ENCODE measurements at regions not wholly inside any gene's neighbourhood (a gene's known extent, or its start where the extent isn't known, plus 50 kb on each side); places are given as distances from the start of the nearest gene placed in this dataset.
"Not testable (repeated sequence)": the region's sequence is repeated elsewhere in the genome, so short reads cannot be mapped to it uniquely, and the experiment has no call there.

- DNase-seq (ENCODE audit: low read depth, low spot score) = no peak
Observed at GRCh38 chr13:59399513-59399912, 764.2 kb downstream of the DIAPH3 start.

GRCh38 chr13:59404331-59404730 lies 759.4 kb downstream of the DIAPH3 start:
- no peak for DNase-seq (ENCODE audit: low read depth, low spot score)

DNA sequence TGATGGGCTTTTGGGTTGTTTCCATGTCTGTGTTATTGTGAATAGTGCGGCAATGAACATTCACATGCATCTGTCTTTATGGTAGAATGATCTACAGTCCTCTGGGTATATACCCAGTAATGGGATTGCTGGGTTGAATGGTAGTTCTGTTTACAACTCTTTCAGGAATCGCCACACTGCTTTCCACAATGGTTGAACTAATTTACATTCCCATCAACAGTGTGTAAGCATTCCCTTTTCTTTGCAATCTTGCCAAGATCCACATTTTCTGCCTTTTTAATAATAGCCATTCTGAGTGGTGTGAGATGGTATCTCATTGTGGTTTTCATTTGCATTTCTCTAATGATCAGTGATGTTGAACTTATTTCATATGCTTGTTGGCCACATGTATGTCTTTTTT lies 756.5 kb downstream of the DIAPH3 start:
- DNase-seq (ENCODE audit: low read depth, low spot score) = not testable (repeated sequence)

- DNase-seq (ENCODE audit: low read depth, low spot score) = no peak
Observed at GRCh38 chr13:59408738-59409137, 755.0 kb downstream of the DIAPH3 start.

DNA sequence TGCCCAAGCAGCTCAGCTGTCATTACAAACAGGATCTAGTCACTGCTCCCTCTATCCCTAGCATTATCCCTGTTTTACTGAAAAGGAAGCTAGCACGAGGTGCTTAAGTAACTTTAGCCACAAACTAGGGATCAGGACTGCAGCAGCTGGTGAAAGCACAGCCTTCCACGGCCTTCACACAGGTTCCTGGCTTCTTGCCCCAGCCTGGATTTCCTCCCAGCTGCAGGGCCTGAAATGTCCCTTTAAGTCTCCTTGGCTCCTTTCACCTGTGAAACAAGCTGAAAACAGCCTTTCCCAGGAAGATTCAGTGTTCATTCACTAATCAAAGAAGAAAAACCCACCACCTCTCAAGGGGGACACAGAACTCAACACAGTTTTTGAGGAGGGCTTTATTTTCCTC lies 754.5 kb downstream of the DIAPH3 start:
- no peak for DNase-seq (ENCODE audit: low read depth, low spot score)

- no peak for DNase-seq (ENCODE audit: low read depth, low spot score)
Observed at GRCh38 chr13:59409634-59410200, 754.0 kb downstream of the DIAPH3 start.

DNA sequence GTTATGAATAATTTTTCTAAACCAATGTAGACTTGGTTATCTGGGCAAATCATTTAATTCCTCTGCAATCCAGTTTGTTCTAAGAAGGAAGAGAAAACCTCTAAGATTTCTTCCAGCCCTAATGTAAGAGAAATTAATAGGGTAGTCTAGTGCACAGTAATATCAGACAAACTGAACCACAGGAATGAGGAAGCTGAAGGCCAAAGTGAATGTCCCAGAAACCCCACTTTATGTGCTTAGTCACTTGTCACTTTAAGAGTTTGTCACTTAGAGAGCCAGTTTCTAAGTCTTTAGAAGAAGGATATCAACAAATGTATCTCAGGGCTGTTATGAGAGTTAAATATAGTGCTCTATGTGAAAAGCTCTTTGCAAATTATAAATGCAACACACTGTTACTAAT lies 750.6 kb downstream of the DIAPH3 start:
- no peak for DNase-seq (ENCODE audit: low read depth, low spot score)

GRCh38 chr13:59414006-59414405 lies 749.7 kb downstream of the DIAPH3 start:
- no peak for DNase-seq (ENCODE audit: low read depth, low spot score)

DNA sequence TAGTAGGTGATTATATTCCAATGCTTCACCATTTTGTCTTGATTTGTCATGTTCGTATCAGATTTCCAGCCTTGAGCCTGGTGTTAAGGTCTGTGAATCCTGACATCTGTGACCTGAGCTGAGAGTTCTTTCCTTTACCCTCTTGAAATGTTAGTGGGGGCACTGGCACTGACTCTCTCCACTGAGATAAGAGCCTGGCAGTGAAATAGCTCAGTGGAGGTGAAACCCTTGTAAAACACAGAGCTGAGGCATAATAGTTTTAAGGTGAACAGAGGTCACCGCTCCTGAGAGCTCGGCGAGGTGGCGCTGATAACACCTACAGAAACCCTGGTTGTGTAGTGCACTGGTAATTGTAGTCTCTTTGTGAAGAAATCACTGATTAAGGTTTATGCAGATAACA lies 748.2 kb downstream of the DIAPH3 start:
- no peak for DNase-seq (ENCODE audit: low read depth, low spot score)

GRCh38 chr13:59416561-59416960 lies 747.2 kb downstream of the DIAPH3 start:
- DNase-seq (ENCODE audit: low read depth, low spot score) = no peak

DNA sequence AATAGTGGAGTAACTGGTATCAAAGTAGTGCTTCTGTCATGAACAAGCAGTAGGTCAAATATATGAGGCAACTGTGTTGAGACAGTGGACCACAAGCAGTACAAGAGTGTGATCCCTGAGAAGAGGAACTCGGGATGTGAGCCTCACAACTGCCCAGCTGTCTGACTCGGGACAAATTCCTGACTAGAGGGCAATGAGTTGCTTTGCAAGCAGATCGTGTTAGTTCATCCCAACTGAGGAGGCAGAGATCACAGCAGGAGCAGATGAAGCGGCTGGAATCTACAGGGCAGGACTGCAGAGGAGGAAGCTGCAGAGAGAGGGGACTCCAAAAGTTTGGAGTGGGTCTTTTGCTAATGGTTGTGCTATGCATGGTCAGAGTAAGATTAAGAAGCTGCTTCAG lies 741.1 kb downstream of the DIAPH3 start:
- DNase-seq (ENCODE audit: low read depth, low spot score) = no peak

- DNase-seq (ENCODE audit: low read depth, low spot score) = no peak
Observed at GRCh38 chr13:59423708-59424340, 739.9 kb downstream of the DIAPH3 start.

GRCh38 chr13:59424661-59425060 lies 739.1 kb downstream of the DIAPH3 start:
- DNase-seq (ENCODE audit: low read depth, low spot score) = no peak

DNA sequence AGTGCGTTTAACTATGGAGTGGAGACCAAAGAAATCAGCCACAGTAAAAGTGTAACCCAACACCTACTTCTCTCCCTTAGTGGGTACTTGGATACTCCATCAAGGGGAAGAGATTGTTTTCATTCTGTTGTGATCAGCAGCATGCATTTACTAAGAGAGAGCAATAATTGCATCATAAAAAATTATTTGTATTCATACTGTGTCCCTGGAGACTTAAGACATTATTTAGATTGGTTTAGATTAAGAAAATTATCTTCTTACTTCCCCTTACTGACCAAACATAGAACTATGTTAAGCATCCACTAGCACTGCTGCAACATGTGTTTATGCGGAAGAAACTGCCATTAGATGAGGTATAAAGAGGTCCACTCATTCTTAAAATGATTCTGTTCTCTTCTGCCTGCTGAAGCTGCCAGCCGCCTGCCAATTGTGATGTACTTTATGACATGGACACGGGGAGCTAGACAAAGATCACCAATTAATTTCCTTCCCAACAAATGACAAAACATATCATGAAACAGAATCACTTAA lies 738.5 kb downstream of the DIAPH3 start:
- DNase-seq (ENCODE audit: low read depth, low spot score) = no peak

- no peak for DNase-seq (ENCODE audit: low read depth, low spot score)
Observed at GRCh38 chr13:59435024-59435423, 728.7 kb downstream of the DIAPH3 start.

DNA sequence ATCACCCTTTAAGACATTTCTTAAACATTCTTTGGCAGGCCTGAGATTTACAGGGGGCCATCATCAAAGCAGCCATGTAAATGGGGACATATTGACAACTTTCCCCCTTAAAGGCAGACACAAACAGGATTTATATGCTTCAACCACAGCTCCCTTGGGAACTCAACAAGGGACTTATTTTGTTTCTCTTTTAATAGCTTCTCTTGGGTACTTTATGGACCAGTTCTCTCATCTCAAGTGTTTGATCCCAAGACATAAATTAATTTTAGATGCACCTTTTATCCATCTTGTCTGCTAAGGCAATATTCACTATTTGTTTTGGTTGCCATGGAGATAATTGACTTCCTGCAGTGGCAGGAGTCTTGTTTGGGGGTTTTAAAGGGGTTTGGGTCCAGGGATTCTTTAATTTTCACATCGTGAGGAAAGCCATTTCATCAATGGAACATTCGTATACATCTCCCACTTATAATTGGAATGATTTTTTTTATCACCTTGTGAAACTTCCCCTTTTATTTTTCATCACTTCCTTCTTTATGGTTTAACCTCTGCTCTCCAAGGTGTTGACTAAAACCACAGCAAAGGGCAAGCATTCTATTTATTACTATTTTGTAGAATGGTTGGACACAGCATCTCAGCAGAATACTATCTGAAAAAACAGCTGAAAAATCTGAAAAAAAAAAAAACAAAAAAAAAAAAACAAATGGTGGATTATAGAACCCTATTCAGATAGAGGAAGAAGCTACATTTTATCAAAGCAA lies 726.0 kb downstream of the DIAPH3 start:
- no peak for DNase-seq (ENCODE audit: low read depth, low spot score)

DNA sequence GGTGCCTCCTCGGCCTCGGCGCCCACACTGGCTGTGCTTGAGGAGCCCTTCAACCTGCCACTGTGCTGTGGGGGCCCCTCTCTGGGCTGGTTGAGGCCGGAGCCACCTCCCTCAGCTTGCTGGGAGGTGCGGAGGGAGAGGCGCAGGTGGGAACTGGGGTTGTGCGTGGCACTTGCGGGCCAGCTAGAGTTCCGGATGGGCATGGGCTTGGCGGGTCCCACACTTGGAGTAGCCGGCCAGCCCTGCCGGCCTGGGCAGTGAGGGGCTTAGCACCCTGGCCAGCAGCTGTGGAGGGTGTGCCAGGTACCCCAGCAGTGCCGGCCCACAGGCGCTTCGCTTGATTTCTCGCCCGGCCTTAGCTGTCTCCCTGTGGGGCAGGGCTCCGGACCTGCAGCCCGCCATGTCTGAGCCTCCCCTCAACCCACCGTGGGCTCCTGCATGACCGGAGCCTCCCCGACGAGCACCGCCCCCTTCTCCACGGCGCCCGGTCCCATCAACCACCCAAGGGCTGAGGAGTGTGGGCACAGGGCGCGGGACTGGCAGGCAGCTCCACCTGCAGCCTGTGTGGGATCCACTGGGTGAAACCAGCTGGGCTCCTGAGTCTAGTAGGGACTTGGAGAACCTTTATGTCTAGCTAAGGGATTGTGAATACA lies 723.8 kb downstream of the DIAPH3 start:
- DNase-seq (ENCODE audit: low read depth, low spot score) = no peak

GRCh38 chr13:59441068-59441467 lies 722.7 kb downstream of the DIAPH3 start:
- DNase-seq (ENCODE audit: low read depth, low spot score) = not testable (repeated sequence)

- DNase-seq (ENCODE audit: low read depth, low spot score) = no peak
Observed at GRCh38 chr13:59441596-59442280, 722.0 kb downstream of the DIAPH3 start.

- no peak for DNase-seq (ENCODE audit: low read depth, low spot score)
Observed at GRCh38 chr13:59442461-59442860, 721.3 kb downstream of the DIAPH3 start.

DNA sequence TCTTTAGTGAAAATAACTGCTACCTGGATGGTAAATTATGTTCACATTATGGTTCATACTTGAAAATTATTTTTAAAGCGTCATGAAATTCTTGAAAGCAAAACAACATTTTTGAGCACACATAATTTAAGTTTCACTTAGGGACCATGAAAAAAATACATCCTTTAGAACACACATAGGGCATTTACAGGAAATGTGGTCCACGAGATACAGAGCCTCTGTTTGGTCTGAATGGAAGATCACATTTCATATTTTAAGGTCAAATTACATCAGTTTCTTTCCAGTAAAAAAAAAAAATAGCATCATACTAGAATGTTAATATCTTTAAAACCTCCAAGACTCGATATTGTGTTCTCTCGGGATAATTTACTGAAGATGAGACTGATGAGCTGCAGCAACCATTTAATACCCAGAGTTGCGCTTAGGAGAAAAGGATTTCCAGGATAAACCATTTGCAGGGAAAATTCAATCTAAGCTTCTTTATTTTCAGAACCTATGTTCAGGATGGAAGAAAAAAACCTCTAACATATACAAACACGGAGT lies 720.7 kb downstream of the DIAPH3 start:
- no peak for DNase-seq (ENCODE audit: low read depth, low spot score)
